GM23248 (cell line): ENCODE measurements at regions not wholly inside any gene's neighbourhood (a gene's known extent, or its start where the extent isn't known, plus 50 kb on each side); places are given as distances from the start of the nearest gene placed in this dataset.

Experiments
- DNase-seq: peaks from one replicate; pipeline ENCODE4 v3.0.0-alpha.2; 2015
- H2AFZ ChIP-seq: fragments of 200-600 bp; sonication (generic); 2 replicates; pipeline ENCODE4 v1.6.1; 2016; ENCODE audit warnings: antibody characterized with exemption
- H3F3A ChIP-seq: fragments of 200-600 bp; sonication (generic); 2 replicates; pipeline ENCODE4 v1.6.1; 2016; ENCODE audit warnings: mild to moderate bottlenecking, antibody characterized with exemption, mixed run types; ENCODE audit not compliant: insufficient read depth
- H3K27ac ChIP-seq: fragments of 200-600 bp; sonication (generic); 2 replicates; pipeline ENCODE4 v1.5.1; 2016; ENCODE audit warnings: mild to moderate bottlenecking
- H3K27me3 ChIP-seq: fragments of 200-600 bp; sonication (generic); replicated peaks from 2 replicates; pipeline ENCODE4 v1.6.1; 2016; ENCODE audit warnings: mild to moderate bottlenecking; ENCODE audit not compliant: insufficient read depth
- H3K36me3 ChIP-seq: fragments of 200-600 bp; sonication (generic); 2 replicates; pipeline ENCODE4 v1.6.1; 2016; ENCODE audit warnings: low read depth, mild to moderate bottlenecking
- H3K4me1 ChIP-seq: fragments of 200-600 bp; sonication (generic); 2 replicates; pipeline ENCODE4 v1.6.1; 2016; ENCODE audit warnings: mild to moderate bottlenecking; ENCODE audit not compliant: insufficient read depth
- H3K4me2 ChIP-seq: fragments of 200-600 bp; sonication (generic); one replicate; pipeline ENCODE4 v1.6.1; 2016; ENCODE audit warnings: mild to moderate bottlenecking; ENCODE audit not compliant: unreplicated experiment
- H3K4me3 ChIP-seq: fragments of 200-600 bp; sonication (generic); 2 replicates; pipeline ENCODE4 v1.5.1; 2016; ENCODE audit warnings: mild to moderate bottlenecking
- H3K79me2 ChIP-seq: fragments of 200-600 bp; sonication (generic); 2 replicates; pipeline ENCODE4 v1.6.1; 2016; ENCODE audit warnings: mild to moderate bottlenecking; ENCODE audit not compliant: insufficient read depth
- H3K9ac ChIP-seq: fragments of 200-600 bp; sonication (generic); 2 replicates; pipeline ENCODE4 v1.6.1; 2016; ENCODE audit warnings: mild to moderate bottlenecking
- H3K9me2 ChIP-seq: fragments of 200-600 bp; sonication (generic); 2 replicates; pipeline ENCODE4 v1.6.1; 2016; ENCODE audit warnings: mixed run types, mild to moderate bottlenecking, moderate library complexity; ENCODE audit not compliant: insufficient read depth
- H3K9me3 ChIP-seq: fragments of 200-600 bp; sonication (generic); one replicate; pipeline ENCODE4 v1.6.1; 2017; ENCODE audit warnings: low read depth
- H4K20me1 ChIP-seq: fragments of 200-600 bp; sonication (generic); 2 replicates; pipeline ENCODE4 v1.6.0; 2016; ENCODE audit not compliant: insufficient read depth
- EZH2 ChIP-seq: fragments of 200-600 bp; sonication (generic); IDR thresholded peaks from 2 replicates; pipeline ENCODE4 v1.6.1; 2018; ENCODE audit warnings: antibody characterized with exemption, mild to moderate bottlenecking; ENCODE audit not compliant: insufficient read depth, poor library complexity, severe bottlenecking
- EZH2phosphoT487 ChIP-seq: fragments of 200-600 bp; sonication (generic); IDR thresholded peaks from 2 replicates; pipeline ENCODE4 v1.6.1; 2018; ENCODE audit warnings: antibody characterized with exemption, moderate library complexity, mild to moderate bottlenecking, low read depth; ENCODE audit not compliant: insufficient read depth
- WGBS, 2 experiments: methylation state at CpG; one replicate each; pipeline ENCODE4 v1.1.6; 2015 to 2017; ENCODE audit warnings: low lambda C conversion rate in 2 of 2, low coverage in 1 of 2; ENCODE audit errors: missing lambda C conversion rate in 2 of 2; 5-methylcytosine and 5-hydroxymethylcytosine counted together
- in situ Hi-C: fragments of 300-500 bp; cut with MboI; formaldehyde crosslinking; loops from 2 replicates; pipeline ENCODE4 v1.15.0; 2020

- Histone ChIP-seq H3K9me2 (no peaks in the 10 kb centered on the region), H3K4me1 (no peaks in the 10 kb centered on the region), H3K36me3 (no peaks in the 10 kb centered on the region), H3K9me3 (no peaks in the 10 kb centered on the region), H3K27me3 (no peaks in the 10 kb centered on the region), H3K4me3 (no peak overlapping the region), H2AFZ (no peak overlapping the region), H4K20me1 (no peaks in the 10 kb centered on the region), H3K27ac (no peak overlapping the region), H3F3A (no peaks in the 10 kb centered on the region), H3K9ac (no peak overlapping the region), H3K4me2 (no peak overlapping the region), H3K79me2 (no peaks in the 10 kb centered on the region)
- no peak for DNase-seq
- TF ChIP-seq EZH2 (no peak), EZH2phosphoT487 (no peak)
- in situ Hi-C loops, result no loop called here
- 23 to 33% methylated on average over 9 of the region's 9 CpGs for WGBS, 2 experiments
These were observed 494.1 kb upstream of the DPPA4 start for GRCh38 chr3:109831403-109831802.

DNA sequence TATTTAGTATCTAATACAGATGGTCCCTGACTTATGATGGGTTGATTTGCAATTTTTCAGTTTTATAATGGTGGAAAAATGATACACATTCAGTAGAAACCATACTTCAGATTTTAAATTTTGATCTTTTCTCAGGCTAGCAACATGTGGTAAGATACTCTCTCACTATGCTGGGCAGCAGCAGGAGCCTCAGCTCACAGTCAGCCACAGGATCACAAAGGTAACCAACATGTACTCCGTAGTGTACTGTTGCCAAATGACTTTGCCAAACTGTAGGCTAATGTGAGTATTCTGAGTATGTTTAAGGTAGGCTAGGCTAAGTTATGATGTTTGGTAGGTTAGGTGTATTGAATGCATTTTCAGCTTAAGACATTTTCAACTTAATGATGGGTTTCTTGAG lies 498.6 kb upstream of the DPPA4 start:
- Histone ChIP-seq H3K4me3 (no peak overlapping the region), H3K27me3 (no peaks in the 10 kb centered on the region), H3K27ac (no peak overlapping the region), H3K9me3 (no peaks in the 10 kb centered on the region), H3K4me2 (no peak overlapping the region), H3F3A (no peaks in the 10 kb centered on the region), H3K4me1 (no peaks in the 10 kb centered on the region), H3K9me2 (no peaks in the 10 kb centered on the region), H3K9ac (no peak overlapping the region), H3K36me3 (no peaks in the 10 kb centered on the region), H2AFZ (no peak overlapping the region), H3K79me2 (no peaks in the 10 kb centered on the region), H4K20me1 (no peaks in the 10 kb centered on the region)
- TF ChIP-seq EZH2phosphoT487 (no peak), EZH2 (no peak)
- no peak for DNase-seq
- in situ Hi-C loops, result no loop called here
- WGBS, 2 experiments, result 55% methylated on average over 1 of the region's 1 CpG

DNA sequence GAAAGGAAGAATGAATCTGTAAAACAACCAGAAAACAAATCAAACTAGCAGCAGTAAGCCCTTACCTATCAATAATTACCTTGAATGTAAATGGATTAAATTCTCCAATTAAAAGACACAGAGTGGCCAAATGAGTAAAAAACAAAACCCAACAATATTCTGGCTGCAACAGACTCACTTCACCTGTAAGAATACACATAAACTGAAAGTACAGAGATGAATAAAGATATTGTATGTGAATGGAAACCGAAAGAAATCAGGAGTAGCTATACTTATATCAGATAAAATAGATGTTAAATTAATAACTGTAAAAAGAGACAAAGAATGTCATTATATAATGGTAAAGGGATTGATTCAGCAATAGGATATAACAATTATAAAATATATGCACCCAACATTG lies 514.5 kb upstream of the DPPA4 start:
- Histone ChIP-seq H4K20me1 (no peaks in the 10 kb centered on the region), H3F3A (no peaks in the 10 kb centered on the region), H3K27ac (no peak overlapping the region), H3K79me2 (no peaks in the 10 kb centered on the region), H2AFZ (no peak overlapping the region), H3K27me3 (no peaks in the 10 kb centered on the region), H3K9me2 (no peaks in the 10 kb centered on the region; the same call in 1 of the 2 replicates), H3K4me1 (no peaks in the 10 kb centered on the region), H3K9ac (no peak overlapping the region), H3K4me2 (no peak overlapping the region), H3K36me3 (no peaks in the 10 kb centered on the region), H3K9me3 (no peaks in the 10 kb centered on the region), H3K4me3 (no peak overlapping the region)
- DNase-seq, result no peak
- in situ Hi-C loops, result no loop called here
- 34 to 35% methylated on average over 1 of the region's 1 CpG for WGBS, 2 experiments
- TF ChIP-seq EZH2phosphoT487, result no peak
- no peak for TF ChIP-seq EZH2

- Histone ChIP-seq H4K20me1 (no peaks in the 10 kb centered on the region), H3K36me3 (no peaks in the 10 kb centered on the region), H3K9ac (no peak overlapping the region), H3K9me2 (no peaks in the 10 kb centered on the region; the same call in 1 of the 2 replicates), H3K27ac (no peak overlapping the region), H3K4me1 (no peaks in the 10 kb centered on the region), H3K4me3 (no peak overlapping the region), H3K27me3 (no peaks in the 10 kb centered on the region), H3F3A (no peaks in the 10 kb centered on the region), H2AFZ (no peak overlapping the region), H3K9me3 (no peaks in the 10 kb centered on the region), H3K79me2 (no peaks in the 10 kb centered on the region), H3K4me2 (no peak overlapping the region)
- whole genome bisulfite sequencing, 2 experiments, result 51 to 53% methylated on average over 3 of the region's 3 CpGs
- TF ChIP-seq EZH2 (no peak), EZH2phosphoT487 (no peak)
- no peak for DNase-seq
- in situ Hi-C loops, result no loop called here
These were observed 514.9 kb upstream of the DPPA4 start for GRCh38 chr3:109852283-109852682.
